ENCODE measurements at regions not wholly inside any gene's neighbourhood (a gene's known extent, or its start where the extent isn't known, plus 50 kb on each side); places are given as distances from the start of the nearest gene placed in this dataset.
"Not testable (repeated sequence)": the region's sequence is repeated elsewhere in the genome, so short reads cannot be mapped to it uniquely, and the experiment has no call there.

- H3K36me3 ChIP-seq: no peaks in the 10 kb centered on the region
- no peaks in the 10 kb centered on the region for H3K4me1 ChIP-seq (ENCODE audit: control insufficient read depth in 1 of 2, insufficient read depth in 1 of 2, low read depth in 1 of 2, low read length in 1 of 2)
- no peaks in the 10 kb centered on the region for H3K27me3 ChIP-seq
- no peak overlapping the region for H3K4me3 ChIP-seq (ENCODE audit: low read depth in 1 of 2, low read length in 1 of 2)
- H3K27ac ChIP-seq: no peak overlapping the region
- H3K9me3 ChIP-seq: no peaks in the 10 kb centered on the region
- TF ChIP-seq CTCF (IDR thresholded peaks at IDR 0.05): no peak
These were observed 320.7 kb downstream of the HGF start for GRCh38 chr7:81449105-81449504.

GRCh38 chr7:81447351-81447952 is 322.4 kb downstream of the HGF start:
- no peaks in the 10 kb centered on the region for H3K36me3 ChIP-seq
- no peaks in the 10 kb centered on the region for H3K9me3 ChIP-seq
- H3K27ac ChIP-seq: no peak overlapping the region
- H3K4me3 ChIP-seq (ENCODE audit: low read depth in 1 of 2, low read length in 1 of 2): no peak overlapping the region
- H3K27me3 ChIP-seq: no peaks in the 10 kb centered on the region
- no peak for TF ChIP-seq CTCF (IDR thresholded peaks at IDR 0.05)
- no peaks in the 10 kb centered on the region for H3K4me1 ChIP-seq (ENCODE audit: control insufficient read depth in 1 of 2, insufficient read depth in 1 of 2, low read depth in 1 of 2, low read length in 1 of 2)

GRCh38 chr7:81446212-81446611 is 323.6 kb downstream of the HGF start:
- Histone ChIP-seq H3K36me3 (no peaks in the 10 kb centered on the region), H3K4me3 (ENCODE audit: low read depth in 1 of 2, low read length in 1 of 2) (no peak overlapping the region), H3K27me3 (no peaks in the 10 kb centered on the region), H3K9me3 (no peaks in the 10 kb centered on the region), H3K27ac (no peak overlapping the region), H3K4me1 (ENCODE audit: control insufficient read depth in 1 of 2, insufficient read depth in 1 of 2, low read depth in 1 of 2, low read length in 1 of 2) (no peaks in the 10 kb centered on the region)
- TF ChIP-seq CTCF (IDR thresholded peaks at IDR 0.05): no peak

- TF ChIP-seq CTCF (IDR thresholded peaks at IDR 0.05): no peak
- Histone ChIP-seq H3K4me3 (ENCODE audit: low read depth in 1 of 2, low read length in 1 of 2) (no peak overlapping the region), H3K36me3 (no peaks in the 10 kb centered on the region), H3K4me1 (ENCODE audit: control insufficient read depth in 1 of 2, insufficient read depth in 1 of 2, low read depth in 1 of 2, low read length in 1 of 2) (no peaks in the 10 kb centered on the region), H3K9me3 (no peaks in the 10 kb centered on the region), H3K27ac (no peak overlapping the region), H3K27me3 (no peaks in the 10 kb centered on the region)
These were observed 324.4 kb downstream of the HGF start for GRCh38 chr7:81445462-81445861.

- no peak overlapping the region for H3K27ac ChIP-seq
- H3K36me3 ChIP-seq: no peaks in the 10 kb centered on the region
- H3K27me3 ChIP-seq: peaks cover 5% of the 10 kb centered on the region
- no peak for TF ChIP-seq CTCF (IDR thresholded peaks at IDR 0.05)
- H3K9me3 ChIP-seq: no peaks in the 10 kb centered on the region
- H3K4me3 ChIP-seq (ENCODE audit: low read depth in 1 of 2, low read length in 1 of 2): no peak overlapping the region
- no peaks in the 10 kb centered on the region for H3K4me1 ChIP-seq (ENCODE audit: control insufficient read depth in 1 of 2, insufficient read depth in 1 of 2, low read depth in 1 of 2, low read length in 1 of 2)
These were observed 328.1 kb downstream of the HGF start for GRCh38 chr7:81441750-81442149.

GRCh38 chr7:81439591-81439990 is 330.3 kb downstream of the HGF start:
- H3K36me3 ChIP-seq: no peaks in the 10 kb centered on the region
- H3K27ac ChIP-seq: no peak overlapping the region
- peaks cover 5% of the 10 kb centered on the region for H3K27me3 ChIP-seq
- TF ChIP-seq CTCF (IDR thresholded peaks at IDR 0.05): no peak
- H3K9me3 ChIP-seq: no peaks in the 10 kb centered on the region
- H3K4me1 ChIP-seq (ENCODE audit: control insufficient read depth in 1 of 2, insufficient read depth in 1 of 2, low read depth in 1 of 2, low read length in 1 of 2): no peaks in the 10 kb centered on the region
- H3K4me3 ChIP-seq (ENCODE audit: low read depth in 1 of 2, low read length in 1 of 2): no peak overlapping the region

GRCh38 chr7:81437160-81437559 is 332.7 kb downstream of the HGF start:
- not testable (repeated sequence) for H3K27me3 ChIP-seq; H3K4me1 ChIP-seq (ENCODE audit: control insufficient read depth in 1 of 2, insufficient read depth in 1 of 2, low read depth in 1 of 2, low read length in 1 of 2); H3K4me3 ChIP-seq (ENCODE audit: low read depth in 1 of 2, low read length in 1 of 2); H3K36me3 ChIP-seq; H3K9me3 ChIP-seq; H3K27ac ChIP-seq

Data from neutrophil (primary cell).